B cell (primary cell): ENCODE measurements at regions not wholly inside any gene's neighbourhood (a gene's known extent, or its start where the extent isn't known, plus 50 kb on each side); places are given as distances from the start of the nearest gene placed in this dataset.

Experiments used
- ATAC-seq: fragments of 200-7000 bp; cut with Tn5 transposase; one replicate; pipeline ENCODE4 v1.10.0; 2021; ENCODE audit warnings: low read depth, mild to moderate bottlenecking, moderate number of reproducible peaks, moderate library complexity
- CTCF ChIA-PET: fragments of 350-600 bp; sonication (Branson Sonifier 250); formaldehyde crosslinking; loops from one replicate; lab custom pipeline; 2021; ENCODE audit warnings: antibody characterized with exemption, inconsistent platforms; lab: Charles Lee
- POLR2A ChIA-PET: fragments of 350-600 bp; sonication (Branson Sonifier 250); formaldehyde crosslinking; loops from one replicate; lab custom pipeline; 2021; ENCODE audit warnings: antibody characterized with exemption; lab: Charles Lee
- DNase-seq: peaks from one replicate; pipeline ENCODE4 v3.0.0; 2013
- H2AFZ ChIP-seq: 2 replicates; pipeline ENCODE4 v1.6.1; 2012; ENCODE audit warnings: mild to moderate bottlenecking, low read depth, low read length; ENCODE audit not compliant: insufficient read depth, poor library complexity, severe bottlenecking
- H3K27ac ChIP-seq, 2 donors: 1 replicate in 1 of 2; 2 replicates in 1 of 2; pipeline ENCODE4 v1.5.1; 2012 to 2013; ENCODE audit warnings: low read length in 2 of 2, mild to moderate bottlenecking in 2 of 2, moderate library complexity in 1 of 2
- H3K27me3 ChIP-seq, 4 experiments: fragments of 200-600 bp in 1 of 4; sonication (generic) in 1 of 4; replicated peaks in 1 of 4; 1 replicate in 2 of 4; 2 replicates in 2 of 4; pipeline versions ENCODE4 v1.6.1 to v1.7.0; 2013 to 2016; ENCODE audit warnings: low read length in 3 of 4, mild to moderate bottlenecking in 2 of 4, mixed read lengths in 1 of 4, moderate library complexity in 1 of 4; ENCODE audit not compliant: insufficient read depth in 4 of 4, control insufficient read depth in 3 of 4; ENCODE audit errors: control extremely low read depth in 1 of 4
- H3K36me3 ChIP-seq, 2 experiments: replicated peaks in 1 of 2; 1 replicate in 1 of 2; 2 replicates in 1 of 2; pipeline versions ENCODE4 v1.6.1 to v1.7.1; 2013; ENCODE audit warnings: low read length in 1 of 2; ENCODE audit not compliant: insufficient read depth in 2 of 2, control insufficient read depth in 1 of 2; ENCODE audit errors: control extremely low read depth in 1 of 2, extremely low read depth in 1 of 2
- H3K4me1 ChIP-seq, 2 donors: fragments of 200-600 bp in 1 of 2; sonication (generic) in 1 of 2; 1 replicate in 1 of 2; 2 replicates in 1 of 2; pipeline versions ENCODE4 v1.5.1 to v1.6.1; 2013 to 2017; ENCODE audit warnings: low read length in 2 of 2; ENCODE audit not compliant: control insufficient read depth in 2 of 2, insufficient read depth in 2 of 2
- H3K4me2 ChIP-seq: replicated peaks from 2 replicates; pipeline ENCODE3; 2012; ENCODE audit warnings: mild to moderate bottlenecking, low read depth, low read length; ENCODE audit not compliant: poor library complexity, severe bottlenecking
- H3K4me3 ChIP-seq, 5 experiments: fragments of 200-600 bp in 1 of 5; sonication (generic) in 1 of 5; 1 replicate in 3 of 5; 2 replicates in 2 of 5; pipeline versions ENCODE4 v1.5.1 to v1.7.0; 2011 to 2016; ENCODE audit warnings: low read length in 4 of 5, mild to moderate bottlenecking in 4 of 5, low read depth in 2 of 5, control low read depth in 1 of 5, moderate library complexity in 1 of 5; ENCODE audit not compliant: insufficient read depth in 1 of 5; ENCODE audit errors: control extremely low read depth in 1 of 5, extremely low read depth in 1 of 5
- H3K79me2 ChIP-seq: fragments of 200-600 bp; sonication (generic); one replicate; pipeline ENCODE4 v1.6.0; 2016; ENCODE audit warnings: low read length; ENCODE audit not compliant: control insufficient read depth, insufficient read depth
- H3K9ac ChIP-seq: fragments of 200-600 bp; sonication (generic); 2 replicates; pipeline ENCODE4 v1.6.1; 2017; ENCODE audit warnings: mild to moderate bottlenecking, low read length, moderate library complexity
- H3K9me3 ChIP-seq, 3 donors: one replicate each; pipeline versions ENCODE4 v1.6.1 to v1.7.1; 2013; ENCODE audit warnings: low read length in 2 of 3; ENCODE audit not compliant: control insufficient read depth in 2 of 3, insufficient read depth in 1 of 3; ENCODE audit errors: control extremely low read depth in 1 of 3
- H4K20me1 ChIP-seq: 2 replicates; pipeline ENCODE4 v1.6.0; 2012; ENCODE audit warnings: mild to moderate bottlenecking, low read length; ENCODE audit not compliant: insufficient read depth, control insufficient read depth, poor library complexity, severe bottlenecking
- H3K27ac Mint-ChIP-seq: one replicate; pipeline ENCODE4 v1.8.0; 2021; ENCODE audit warnings: mixed read lengths
- H3K27me3 Mint-ChIP-seq: one replicate; pipeline ENCODE4 v1.8.0; 2021; ENCODE audit warnings: mixed read lengths
- H3K4me1 Mint-ChIP-seq: one replicate; pipeline ENCODE4 v1.8.0; 2021; ENCODE audit warnings: mixed read lengths
- H3K4me3 Mint-ChIP-seq: one replicate; pipeline ENCODE4 v1.8.0; 2021; ENCODE audit warnings: mixed read lengths
- H3K9me3 Mint-ChIP-seq: one replicate; pipeline ENCODE4 v1.8.0; 2022; ENCODE audit warnings: mixed read lengths; ENCODE audit not compliant: insufficient read depth
- EZH2 ChIP-seq: IDR thresholded peaks from 2 replicates; pipeline ENCODE4 v1.6.1; 2012; ENCODE audit warnings: borderline replicate concordance, low read depth, mild to moderate bottlenecking, moderate library complexity, low read length; ENCODE audit not compliant: insufficient read depth, poor library complexity, severe bottlenecking
- WGBS: methylation state at CpG from one replicate; pipeline ENCODE4 v1.1.5; 2013; ENCODE audit warnings: missing lambda C conversion rate; ENCODE audit not compliant: insufficient coverage; 5-methylcytosine and 5-hydroxymethylcytosine counted together
- intact Hi-C: fragments of 100-400 bp; cut with micrococcal nuclease; formaldehyde crosslinking; loops from one replicate; pipeline ENCODE4 v1.10.0; 2022
- TF ChIP-seq, protein P1 (sequence below): fragments of 200-600 bp; IDR thresholded peaks from one replicate; pipeline ENCODE4 v1.8.0; 2022; ENCODE audit warnings: antibody characterized with exemption, mild to moderate bottlenecking

DNA sequence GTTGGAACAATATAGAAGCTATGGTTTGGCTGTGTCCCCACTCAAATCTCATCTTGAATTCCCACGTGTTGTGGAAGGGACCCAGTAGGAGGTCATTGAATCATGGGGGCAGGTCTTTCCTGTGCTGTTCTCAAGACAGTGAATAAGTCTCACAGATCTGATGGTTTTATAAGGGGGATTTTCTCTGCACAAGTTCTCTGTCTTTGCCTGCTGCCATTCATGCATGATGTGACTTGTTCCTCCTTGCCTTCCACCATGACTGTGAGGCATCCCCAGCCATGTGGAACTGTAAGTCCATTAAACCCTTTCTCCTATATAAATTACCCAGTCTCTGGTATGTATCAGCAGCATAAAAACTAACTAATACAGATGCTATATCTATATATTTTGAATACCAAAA lies 135.2 kb upstream of the EDNRA start:
- H3K9me3 ChIP-seq = no peaks in the 10 kb centered on the region
- no peaks in the 10 kb centered on the region for H3K9me3 Mint-ChIP-seq
- no peaks in the 10 kb centered on the region for H3K4me1 ChIP-seq
- ATAC-seq (no peak), DNase-seq (no peak)
- H3K27me3 Mint-ChIP-seq = no peaks in the 10 kb centered on the region
- H2AFZ ChIP-seq = no peak overlapping the region
- no peak overlapping the region for H3K9ac ChIP-seq
- no peak overlapping the region for H3K27ac ChIP-seq
- intact Hi-C loops = no loop called here
- no peak for TF ChIP-seq EZH2
- TF ChIP-seq, protein P1, sequence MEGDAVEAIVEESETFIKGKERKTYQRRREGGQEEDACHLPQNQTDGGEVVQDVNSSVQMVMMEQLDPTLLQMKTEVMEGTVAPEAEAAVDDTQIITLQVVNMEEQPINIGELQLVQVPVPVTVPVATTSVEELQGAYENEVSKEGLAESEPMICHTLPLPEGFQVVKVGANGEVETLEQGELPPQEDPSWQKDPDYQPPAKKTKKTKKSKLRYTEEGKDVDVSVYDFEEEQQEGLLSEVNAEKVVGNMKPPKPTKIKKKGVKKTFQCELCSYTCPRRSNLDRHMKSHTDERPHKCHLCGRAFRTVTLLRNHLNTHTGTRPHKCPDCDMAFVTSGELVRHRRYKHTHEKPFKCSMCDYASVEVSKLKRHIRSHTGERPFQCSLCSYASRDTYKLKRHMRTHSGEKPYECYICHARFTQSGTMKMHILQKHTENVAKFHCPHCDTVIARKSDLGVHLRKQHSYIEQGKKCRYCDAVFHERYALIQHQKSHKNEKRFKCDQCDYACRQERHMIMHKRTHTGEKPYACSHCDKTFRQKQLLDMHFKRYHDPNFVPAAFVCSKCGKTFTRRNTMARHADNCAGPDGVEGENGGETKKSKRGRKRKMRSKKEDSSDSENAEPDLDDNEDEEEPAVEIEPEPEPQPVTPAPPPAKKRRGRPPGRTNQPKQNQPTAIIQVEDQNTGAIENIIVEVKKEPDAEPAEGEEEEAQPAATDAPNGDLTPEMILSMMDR = no peak
- no peaks in the 10 kb centered on the region for H3K4me1 Mint-ChIP-seq
- H4K20me1 ChIP-seq = no peaks in the 10 kb centered on the region
- ChIA-PET POLR2A (no interaction called here), CTCF (no interaction called here)
- no peak overlapping the region for H3K4me3 Mint-ChIP-seq
- H3K27ac Mint-ChIP-seq = no peak overlapping the region
- no peaks in the 10 kb centered on the region for H3K27me3 ChIP-seq
- no peak overlapping the region for H3K4me3 ChIP-seq
- no peak overlapping the region for H3K4me2 ChIP-seq
- no peaks in the 10 kb centered on the region for H3K36me3 ChIP-seq
- WGBS = no CpG with 5 or more reads among the region's 1 CpG
- no peaks in the 10 kb centered on the region for H3K79me2 ChIP-seq

DNA sequence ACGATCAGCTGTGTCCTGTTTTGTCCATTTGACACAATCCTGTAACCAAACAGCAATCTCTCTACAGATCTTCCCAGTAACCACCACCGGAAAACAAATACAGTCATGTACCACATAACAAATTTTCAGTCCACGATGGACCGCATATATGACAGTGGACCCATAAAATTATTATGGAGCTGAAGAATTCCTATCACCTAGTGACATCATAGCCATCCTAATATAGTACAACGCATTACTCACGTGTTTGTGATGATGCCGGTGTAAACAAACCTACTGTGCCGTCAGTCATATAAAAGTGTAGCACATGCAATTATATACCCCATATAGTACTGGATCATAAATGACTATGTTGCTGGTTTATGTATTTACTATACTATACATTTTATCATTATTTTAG lies 133.7 kb upstream of the EDNRA start:
- no CpG with 5 or more reads among the region's 8 CpGs for WGBS

More for the DNA sequence above, 133.7 kb upstream of the EDNRA start:
- Mint-ChIP-seq H3K4me3 (no peak overlapping the region), H3K9me3 (no peaks in the 10 kb centered on the region), H3K27me3 (no peaks in the 10 kb centered on the region), H3K27ac (no peak overlapping the region), H3K4me1 (no peaks in the 10 kb centered on the region)
- H3K27me3 ChIP-seq = no peaks in the 10 kb centered on the region
- intact Hi-C loops = no loop called here
- H3K4me3 ChIP-seq = no peak overlapping the region
- no peaks in the 10 kb centered on the region for H3K36me3 ChIP-seq
- no peaks in the 10 kb centered on the region for H3K9me3 ChIP-seq
- no peak overlapping the region for H3K4me2 ChIP-seq
- no peaks in the 10 kb centered on the region for H3K4me1 ChIP-seq
- TF ChIP-seq, protein P1 = no peak
- no peak for TF ChIP-seq EZH2
- no peaks in the 10 kb centered on the region for H3K79me2 ChIP-seq
- DNase-seq = no peak
- ChIA-PET POLR2A (no interaction called here), CTCF (no interaction called here)
- no peak overlapping the region for H3K27ac ChIP-seq
- H2AFZ ChIP-seq = no peak overlapping the region
- H3K9ac ChIP-seq = no peak overlapping the region
- no peaks in the 10 kb centered on the region for H4K20me1 ChIP-seq
- ATAC-seq = no peak
